ENCODE measurements at regions not wholly inside any gene's neighbourhood (a gene's known extent, or its start where the extent isn't known, plus 50 kb on each side); places are given as distances from the start of the nearest gene placed in this dataset.

DNA sequence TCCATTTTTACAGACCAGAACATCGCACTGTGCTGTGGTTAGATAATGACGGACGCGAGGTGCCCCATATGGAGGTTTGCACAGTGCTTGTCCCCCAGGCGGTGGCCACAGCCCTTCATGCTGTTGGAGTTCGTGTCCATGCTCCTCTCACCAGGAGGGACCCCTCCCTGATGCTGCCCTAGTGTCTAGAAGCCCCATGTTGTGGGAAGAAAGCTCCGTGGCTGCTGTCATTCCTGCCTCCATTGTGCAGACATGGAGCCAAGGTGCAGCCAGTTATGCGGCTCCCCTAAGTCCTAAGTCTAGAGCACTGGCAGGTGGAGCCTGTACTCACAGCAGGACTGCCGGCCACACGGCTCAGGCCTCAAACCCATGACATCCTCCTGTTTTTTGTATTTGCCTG, 464.9 kb downstream of the EIPR1 start:
- H3K4me2 ChIP-seq (ENCODE audit: extremely low read depth, insufficient read depth, low read length), result no peak overlapping the region
- H3K9ac ChIP-seq (ENCODE audit: insufficient read depth, low read length), result no peak overlapping the region
- no peak for DNase-seq (ENCODE audit: low read depth in 2 of 2)
- TF ChIP-seq EZH2 (IDR thresholded peaks at IDR 0.05; ENCODE audit: low read length, missing control alignments), result no peak
- no peak for TF ChIP-seq CTCF (conservative IDR thresholded peaks at IDR 0.05 in 1 of 2, IDR thresholded peaks at IDR 0.05 in 1 of 2; ENCODE audit: low read depth in 1 of 2, low read length in 2 of 2)
- H3K27me3 ChIP-seq (ENCODE audit: control insufficient read depth, insufficient read depth, low read length), result no peaks in the 10 kb centered on the region
- no peak overlapping the region for H2AFZ ChIP-seq (ENCODE audit: low read length)
- no peaks in the 10 kb centered on the region for H3K79me2 ChIP-seq (ENCODE audit: control insufficient read depth, insufficient read depth, low read length)
- no peak overlapping the region for H3K4me3 ChIP-seq (replicated peaks in 1 of 4; ENCODE audit: control extremely low read depth in 1 of 4, insufficient read depth in 1 of 4, low read depth in 3 of 4, low read length in 4 of 4)
- no peaks in the 10 kb centered on the region for H3K4me1 ChIP-seq (ENCODE audit: control insufficient read depth, extremely low read depth, insufficient read depth, low read length)
- H3K36me3 ChIP-seq (ENCODE audit: control insufficient read depth, insufficient read depth, low read length), result no peaks in the 10 kb centered on the region
- H3K27ac ChIP-seq (ENCODE audit: insufficient read depth, low read length), result no peak overlapping the region
- no peaks in the 10 kb centered on the region for H3K9me3 ChIP-seq (ENCODE audit: control insufficient read depth, insufficient read depth, low read depth, low read length)
- no peaks in the 10 kb centered on the region for H4K20me1 ChIP-seq (ENCODE audit: control insufficient read depth, extremely low read depth, insufficient read depth, low read length)

DNA sequence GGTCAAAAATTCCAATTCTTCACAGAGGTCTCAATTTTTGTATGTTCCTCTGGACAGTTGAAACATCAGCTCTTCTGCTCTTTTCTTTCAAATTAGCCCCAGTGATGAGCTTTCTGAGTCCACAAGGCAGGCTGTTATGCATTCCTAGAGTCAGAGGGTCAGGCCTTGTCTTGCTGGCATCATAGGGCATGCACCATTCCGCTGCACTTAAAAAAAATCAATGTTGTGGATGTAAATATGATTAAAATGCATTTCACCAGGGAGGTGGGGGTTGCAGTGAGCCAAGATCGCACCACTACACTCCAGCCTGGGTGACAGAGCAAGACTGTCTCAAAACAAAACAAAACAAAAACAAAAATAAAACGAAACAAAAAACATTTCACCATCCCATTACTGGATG, 465.3 kb downstream of the EIPR1 start:
- Histone ChIP-seq H3K79me2 (ENCODE audit: control insufficient read depth, insufficient read depth, low read length) (no peaks in the 10 kb centered on the region), H2AFZ (ENCODE audit: low read length) (no peak overlapping the region), H4K20me1 (ENCODE audit: control insufficient read depth, extremely low read depth, insufficient read depth, low read length) (no peaks in the 10 kb centered on the region), H3K27ac (ENCODE audit: insufficient read depth, low read length) (no peak overlapping the region), H3K4me1 (ENCODE audit: control insufficient read depth, extremely low read depth, insufficient read depth, low read length) (no peaks in the 10 kb centered on the region), H3K9me3 (ENCODE audit: control insufficient read depth, insufficient read depth, low read depth, low read length) (no peaks in the 10 kb centered on the region), H3K36me3 (ENCODE audit: control insufficient read depth, insufficient read depth, low read length) (no peaks in the 10 kb centered on the region), H3K4me3 (replicated peaks in 1 of 4; ENCODE audit: control extremely low read depth in 1 of 4, insufficient read depth in 1 of 4, low read depth in 3 of 4, low read length in 4 of 4) (no peak overlapping the region), H3K9ac (ENCODE audit: insufficient read depth, low read length) (no peak overlapping the region), H3K4me2 (ENCODE audit: extremely low read depth, insufficient read depth, low read length) (no peak overlapping the region), H3K27me3 (ENCODE audit: control insufficient read depth, insufficient read depth, low read length) (no peaks in the 10 kb centered on the region)
- no peak for DNase-seq (ENCODE audit: low read depth in 2 of 2)
- TF ChIP-seq CTCF (conservative IDR thresholded peaks at IDR 0.05 in 1 of 2, IDR thresholded peaks at IDR 0.05 in 1 of 2; ENCODE audit: low read depth in 1 of 2, low read length in 2 of 2) (no peak), EZH2 (IDR thresholded peaks at IDR 0.05; ENCODE audit: low read length, missing control alignments) (no peak)

DNA sequence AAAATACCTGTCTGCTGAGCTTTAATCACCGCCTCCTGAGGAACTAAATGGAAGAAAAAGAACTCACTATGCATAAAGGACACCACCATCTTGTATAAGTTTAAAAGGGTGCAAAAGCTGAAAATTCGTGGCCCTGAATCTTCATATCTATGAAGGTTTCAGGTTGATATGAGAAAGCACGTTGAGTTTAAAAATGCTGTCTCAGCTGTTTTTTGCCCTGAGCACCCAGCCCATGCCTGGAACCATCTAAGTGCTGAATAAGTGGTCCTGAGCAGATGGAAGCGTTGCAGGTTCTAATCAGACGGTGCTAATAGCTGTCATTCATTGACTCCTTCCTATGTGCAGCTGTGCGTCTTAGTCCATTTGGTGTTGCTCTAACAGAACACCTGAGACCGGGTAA, 467.4 kb downstream of the EIPR1 start:
- no peaks in the 10 kb centered on the region for H3K36me3 ChIP-seq (ENCODE audit: control insufficient read depth, insufficient read depth, low read length)
- H3K4me1 ChIP-seq (ENCODE audit: control insufficient read depth, extremely low read depth, insufficient read depth, low read length), result no peaks in the 10 kb centered on the region
- H3K27ac ChIP-seq (ENCODE audit: insufficient read depth, low read length), result no peak overlapping the region
- H3K9ac ChIP-seq (ENCODE audit: insufficient read depth, low read length), result no peak overlapping the region
- TF ChIP-seq EZH2 (IDR thresholded peaks at IDR 0.05; ENCODE audit: low read length, missing control alignments) (no peak), CTCF (conservative IDR thresholded peaks at IDR 0.05 in 1 of 2, IDR thresholded peaks at IDR 0.05 in 1 of 2; ENCODE audit: low read depth in 1 of 2, low read length in 2 of 2) (no peak)
- H3K4me3 ChIP-seq (replicated peaks in 1 of 4; ENCODE audit: control extremely low read depth in 1 of 4, insufficient read depth in 1 of 4, low read depth in 3 of 4, low read length in 4 of 4), result no peak overlapping the region
- H2AFZ ChIP-seq (ENCODE audit: low read length), result no peak overlapping the region
- no peak for DNase-seq (ENCODE audit: low read depth in 2 of 2)
- no peaks in the 10 kb centered on the region for H3K79me2 ChIP-seq (ENCODE audit: control insufficient read depth, insufficient read depth, low read length)
- H3K9me3 ChIP-seq (ENCODE audit: control insufficient read depth, insufficient read depth, low read depth, low read length), result no peaks in the 10 kb centered on the region
- H4K20me1 ChIP-seq (ENCODE audit: control insufficient read depth, extremely low read depth, insufficient read depth, low read length), result no peaks in the 10 kb centered on the region
- no peak overlapping the region for H3K4me2 ChIP-seq (ENCODE audit: extremely low read depth, insufficient read depth, low read length)
- no peaks in the 10 kb centered on the region for H3K27me3 ChIP-seq (ENCODE audit: control insufficient read depth, insufficient read depth, low read length)

All from fibroblast of lung (primary cell).